Hepatocyte (in vitro differentiated cells): ENCODE measurements at regions not wholly inside any gene's neighbourhood (a gene's known extent, or its start where the extent isn't known, plus 50 kb on each side); places are given as distances from the start of the nearest gene placed in this dataset.
"Not testable (repeated sequence)": the region's sequence is repeated elsewhere in the genome, so short reads cannot be mapped to it uniquely, and the experiment has no call there.

Experiments used
- DNase-seq: peaks from one replicate; pipeline ENCODE4 v3.0.0-alpha.2; 2016; ENCODE audit warnings: low spot score
- H2AFZ ChIP-seq: fragments of 200-600 bp; sonication (generic); 2 replicates; pipeline ENCODE4 v1.6.0; 2016; ENCODE audit warnings: antibody characterized with exemption, mild to moderate bottlenecking
- H3K27ac ChIP-seq: fragments of 200-600 bp; sonication (generic); 2 replicates; pipeline ENCODE4 v1.5.1; 2016; ENCODE audit warnings: mild to moderate bottlenecking
- H3K27me3 ChIP-seq: fragments of 200-600 bp; sonication (generic); 2 replicates; pipeline ENCODE4 v1.6.1; 2016
- H3K36me3 ChIP-seq: fragments of 200-600 bp; sonication (generic); replicated peaks from 2 replicates; pipeline ENCODE4 v1.5.1; 2016; ENCODE audit warnings: low read depth; ENCODE audit not compliant: insufficient read depth
- H3K4me1 ChIP-seq: fragments of 200-600 bp; sonication (generic); 2 replicates; pipeline ENCODE4 v1.5.1; 2016; ENCODE audit warnings: mild to moderate bottlenecking, moderate library complexity; ENCODE audit not compliant: insufficient read depth
- H3K4me2 ChIP-seq: fragments of 200-600 bp; sonication (generic); 2 replicates; pipeline ENCODE4 v1.6.0; 2016
- H3K4me3 ChIP-seq: fragments of 200-600 bp; sonication (generic); 2 replicates; pipeline ENCODE4 v1.5.1; 2016; ENCODE audit warnings: mild to moderate bottlenecking
- H3K79me2 ChIP-seq: fragments of 200-600 bp; sonication (generic); 2 replicates; pipeline ENCODE4 v1.6.0; 2017; ENCODE audit warnings: mild to moderate bottlenecking
- H3K9me2 ChIP-seq: fragments of 200-600 bp; sonication (generic); replicated peaks from 2 replicates; pipeline ENCODE4 v1.6.0; 2017; ENCODE audit warnings: mild to moderate bottlenecking; ENCODE audit not compliant: insufficient read depth
- H3K9me3 ChIP-seq: fragments of 200-600 bp; sonication (generic); 2 replicates; pipeline ENCODE4 v1.5.1; 2016; ENCODE audit warnings: low read depth, mild to moderate bottlenecking
- H4K20me1 ChIP-seq: fragments of 200-600 bp; sonication (generic); 2 replicates; pipeline ENCODE4 v1.6.0; 2016; ENCODE audit warnings: mild to moderate bottlenecking; ENCODE audit not compliant: insufficient read depth, poor library complexity, severe bottlenecking
- EZH2 ChIP-seq: fragments of 200-600 bp; sonication (generic); IDR thresholded peaks from 2 replicates; pipeline ENCODE4 v1.6.1; 2016; ENCODE audit warnings: antibody characterized with exemption, mild to moderate bottlenecking, borderline replicate concordance
- EZH2phosphoT487 ChIP-seq: fragments of 200-600 bp; sonication (generic); IDR thresholded peaks from one replicate; pipeline ENCODE4 v1.6.1; 2018; ENCODE audit warnings: antibody characterized with exemption, mild to moderate bottlenecking, low read depth, moderate library complexity; ENCODE audit not compliant: unreplicated experiment, severe bottlenecking
- WGBS: methylation state at CpG from one replicate; pipeline ENCODE4 v1.1.6; 2016; ENCODE audit warnings: low lambda C conversion rate; ENCODE audit errors: missing lambda C conversion rate; 5-methylcytosine and 5-hydroxymethylcytosine counted together
- TF ChIP-seq, protein P1 (sequence below): fragments of 200-600 bp; sonication (generic); IDR thresholded peaks from 2 replicates; pipeline ENCODE4 v1.5.1; 2016; ENCODE audit warnings: antibody characterized with exemption, mild to moderate bottlenecking; ENCODE audit not compliant: poor library complexity

DNA sequence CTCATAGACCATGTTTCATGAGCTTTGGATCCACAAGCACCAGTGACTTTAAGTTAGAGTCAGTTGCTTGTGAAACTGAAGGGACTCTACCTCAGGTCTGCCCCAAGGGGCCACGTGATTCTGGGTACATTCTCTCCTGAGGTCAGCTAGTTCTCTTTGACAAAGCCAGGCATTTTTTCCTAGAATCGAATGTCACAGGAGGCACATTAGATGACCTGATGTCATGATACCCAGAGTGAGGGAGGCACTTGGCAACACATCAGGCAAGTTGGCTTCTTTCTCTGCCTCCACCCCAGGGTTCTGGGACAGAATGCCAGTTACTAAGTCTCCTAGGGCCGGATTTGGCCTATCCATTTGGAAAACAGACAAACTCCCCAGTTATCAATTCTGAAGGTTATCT lies 93.0 kb downstream of the APIP start:
- H3K36me3 ChIP-seq: no peaks in the 10 kb centered on the region
- H3K27ac ChIP-seq: no peak overlapping the region
- H2AFZ ChIP-seq: no peak overlapping the region
- no peak overlapping the region for H3K4me3 ChIP-seq
- no peaks in the 10 kb centered on the region for H3K79me2 ChIP-seq
- H4K20me1 ChIP-seq: no peaks in the 10 kb centered on the region
- DNase-seq: no peak
- 91% methylated on average over 3 of the region's 3 CpGs for WGBS
- no peak overlapping the region for H3K4me2 ChIP-seq
- no peak for TF ChIP-seq EZH2
- TF ChIP-seq EZH2phosphoT487: no peak
- TF ChIP-seq, protein P1, sequence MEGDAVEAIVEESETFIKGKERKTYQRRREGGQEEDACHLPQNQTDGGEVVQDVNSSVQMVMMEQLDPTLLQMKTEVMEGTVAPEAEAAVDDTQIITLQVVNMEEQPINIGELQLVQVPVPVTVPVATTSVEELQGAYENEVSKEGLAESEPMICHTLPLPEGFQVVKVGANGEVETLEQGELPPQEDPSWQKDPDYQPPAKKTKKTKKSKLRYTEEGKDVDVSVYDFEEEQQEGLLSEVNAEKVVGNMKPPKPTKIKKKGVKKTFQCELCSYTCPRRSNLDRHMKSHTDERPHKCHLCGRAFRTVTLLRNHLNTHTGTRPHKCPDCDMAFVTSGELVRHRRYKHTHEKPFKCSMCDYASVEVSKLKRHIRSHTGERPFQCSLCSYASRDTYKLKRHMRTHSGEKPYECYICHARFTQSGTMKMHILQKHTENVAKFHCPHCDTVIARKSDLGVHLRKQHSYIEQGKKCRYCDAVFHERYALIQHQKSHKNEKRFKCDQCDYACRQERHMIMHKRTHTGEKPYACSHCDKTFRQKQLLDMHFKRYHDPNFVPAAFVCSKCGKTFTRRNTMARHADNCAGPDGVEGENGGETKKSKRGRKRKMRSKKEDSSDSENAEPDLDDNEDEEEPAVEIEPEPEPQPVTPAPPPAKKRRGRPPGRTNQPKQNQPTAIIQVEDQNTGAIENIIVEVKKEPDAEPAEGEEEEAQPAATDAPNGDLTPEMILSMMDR: no peak
- H3K27me3 ChIP-seq: no peaks in the 10 kb centered on the region
- no peaks in the 10 kb centered on the region for H3K9me2 ChIP-seq
- H3K4me1 ChIP-seq: peaks cover 16% of the 10 kb centered on the region
- H3K9me3 ChIP-seq: no peaks in the 10 kb centered on the region

DNA sequence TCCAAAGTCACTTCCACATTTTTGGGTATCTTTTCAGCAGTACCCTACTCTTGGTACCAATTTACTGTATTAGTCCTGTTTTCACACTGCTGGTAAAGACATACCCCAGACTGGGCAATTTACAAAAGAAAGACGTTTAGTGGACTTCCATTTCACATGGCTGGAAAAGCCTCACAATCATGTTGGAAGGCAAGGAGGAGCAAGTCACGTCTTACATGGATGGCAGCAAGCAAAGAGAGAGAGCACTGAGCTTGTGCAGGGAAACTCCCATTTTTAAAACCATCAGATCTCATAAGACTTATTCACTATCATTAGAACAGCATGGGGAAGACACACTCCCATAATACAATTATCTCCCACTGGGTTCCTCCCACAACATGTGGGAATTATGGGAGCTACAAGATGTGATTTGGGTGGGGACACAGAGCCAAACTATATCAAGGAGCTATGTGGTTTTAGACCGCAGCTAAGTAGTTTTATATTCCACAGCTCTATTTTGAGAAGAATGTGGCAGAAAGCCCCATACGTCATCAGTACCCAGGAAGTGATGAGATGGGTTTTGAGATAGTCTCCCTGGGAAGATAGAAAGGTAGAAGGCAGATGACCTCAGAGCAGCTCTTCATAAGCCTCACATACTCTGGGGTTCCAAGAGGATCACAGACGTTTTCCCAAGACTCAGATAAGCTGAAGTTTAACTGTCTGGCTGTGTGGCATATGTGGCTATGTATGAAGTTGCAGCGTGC lies 96.3 kb downstream of the APIP start:
- H3K9me2 ChIP-seq: no peaks in the 10 kb centered on the region
- no peak overlapping the region for H3K4me2 ChIP-seq
- no peaks in the 10 kb centered on the region for H4K20me1 ChIP-seq
- WGBS: 88% methylated on average over 6 of the region's 6 CpGs
- no peak overlapping the region for H3K4me3 ChIP-seq
- no peaks in the 10 kb centered on the region for H3K27me3 ChIP-seq
- H2AFZ ChIP-seq: no peak overlapping the region
- peaks cover 4% of the 10 kb centered on the region for H3K4me1 ChIP-seq
- TF ChIP-seq, protein P1: no peak
- TF ChIP-seq EZH2 (no peak), EZH2phosphoT487 (no peak)
- no peaks in the 10 kb centered on the region for H3K79me2 ChIP-seq
- no peaks in the 10 kb centered on the region for H3K36me3 ChIP-seq
- H3K9me3 ChIP-seq: no peaks in the 10 kb centered on the region
- H3K27ac ChIP-seq: no peak overlapping the region
- no peak for DNase-seq

DNA sequence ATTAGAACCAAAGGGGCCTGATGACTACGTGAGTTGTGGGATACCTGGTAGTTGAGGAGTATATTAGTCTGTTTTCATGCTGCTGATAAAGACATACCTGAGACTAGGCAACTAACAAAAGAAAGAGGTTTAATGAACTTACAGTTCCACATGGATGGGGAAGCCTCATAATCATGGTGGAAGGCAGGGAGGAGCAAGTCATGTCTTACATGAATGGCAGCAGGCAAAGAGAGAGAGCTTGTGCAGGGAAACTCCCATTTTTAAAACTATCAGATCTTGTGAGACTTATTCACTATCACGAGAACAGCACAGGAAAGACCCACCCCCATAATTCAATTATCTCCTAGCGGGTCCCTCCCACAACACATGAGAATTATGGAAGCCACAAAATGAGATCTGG lies 98.4 kb downstream of the APIP start:
- H3K9me2 ChIP-seq, H3K4me1 ChIP-seq, H3K4me3 ChIP-seq, H3K36me3 ChIP-seq, H4K20me1 ChIP-seq, H3K27ac ChIP-seq, H2AFZ ChIP-seq, H3K4me2 ChIP-seq, H3K27me3 ChIP-seq, H3K9me3 ChIP-seq, H3K79me2 ChIP-seq, DNase-seq: not testable (repeated sequence)
- 95% methylated on average over 3 of the region's 3 CpGs for WGBS

DNA sequence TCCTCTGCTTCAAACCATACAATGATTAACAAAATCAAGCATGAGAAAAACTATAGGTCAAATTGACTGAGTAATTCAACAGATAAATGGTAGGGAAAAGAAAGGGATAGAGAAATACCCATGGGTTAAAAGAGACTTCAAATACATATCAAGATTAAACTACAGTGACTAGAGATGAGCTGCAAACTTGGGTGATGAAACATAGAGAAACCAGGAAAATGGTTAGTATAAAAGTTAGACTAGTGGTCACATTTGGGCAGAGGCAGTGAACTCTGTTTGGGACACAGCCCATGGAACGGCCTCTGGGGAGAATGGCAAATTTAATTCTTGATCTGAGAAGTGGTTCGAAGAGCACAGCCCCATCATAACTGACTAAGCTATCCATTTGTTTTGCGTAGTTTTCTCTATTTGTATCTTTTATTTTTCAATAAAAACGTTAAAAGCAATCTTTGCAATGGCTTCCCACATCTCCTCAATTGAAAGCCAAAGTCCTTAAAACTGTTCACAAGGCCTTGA lies 99.4 kb downstream of the APIP start:
- H3K9me2 ChIP-seq: no peaks in the 10 kb centered on the region
- no peaks in the 10 kb centered on the region for H4K20me1 ChIP-seq
- no peak overlapping the region for H3K4me2 ChIP-seq
- H3K36me3 ChIP-seq: no peaks in the 10 kb centered on the region
- 97% methylated on average over 4 of the region's 4 CpGs for WGBS
- no peak overlapping the region for H2AFZ ChIP-seq
- DNase-seq: no peak
- H3K4me3 ChIP-seq: no peak overlapping the region
- TF ChIP-seq EZH2phosphoT487: no peak
- TF ChIP-seq, protein P1: no peak
- TF ChIP-seq EZH2: no peak
- H3K27ac ChIP-seq: no peak overlapping the region
- no peaks in the 10 kb centered on the region for H3K9me3 ChIP-seq
- H3K4me1 ChIP-seq: no peaks in the 10 kb centered on the region
- H3K27me3 ChIP-seq: no peaks in the 10 kb centered on the region
- no peaks in the 10 kb centered on the region for H3K79me2 ChIP-seq
